GM23338 (cell line): ENCODE measurements at regions not wholly inside any gene's neighbourhood (a gene's known extent, or its start where the extent isn't known, plus 50 kb on each side); places are given as distances from the start of the nearest gene placed in this dataset.

Source experiments
- ATAC-seq: fragments of 200-7000 bp; cut with Tn5 transposase; 3 replicates; pipeline ENCODE4 v1.9.1; 2020
- DNase-seq: peaks from one replicate; pipeline ENCODE4 v3.0.0-alpha.2; 2015; ENCODE audit warnings: low spot score
- H2AFZ ChIP-seq: fragments of 200-600 bp; sonication (generic); 2 replicates; pipeline ENCODE4 v1.8.0; 2016; ENCODE audit warnings: antibody characterized with exemption, mild to moderate bottlenecking, moderate library complexity
- H3F3A ChIP-seq: fragments of 200-600 bp; sonication (generic); replicated peaks from 2 replicates; pipeline ENCODE4 v1.8.0; 2017; ENCODE audit warnings: antibody characterized with exemption, mixed run types, low read depth
- H3K27ac ChIP-seq: fragments of 200-600 bp; sonication (generic); 2 replicates; pipeline ENCODE4 v1.6.1; 2016; ENCODE audit warnings: low read depth
- H3K27me3 ChIP-seq: fragments of 200-600 bp; sonication (generic); 2 replicates; pipeline ENCODE4 v1.8.0; 2016; ENCODE audit warnings: mild to moderate bottlenecking, mixed run types, moderate library complexity; ENCODE audit not compliant: insufficient read depth
- H3K36me3 ChIP-seq: fragments of 200-600 bp; sonication (generic); 2 replicates; pipeline ENCODE4 v1.8.0; 2016; ENCODE audit warnings: mild to moderate bottlenecking; ENCODE audit not compliant: insufficient read depth
- H3K4me1 ChIP-seq: fragments of 200-600 bp; sonication (generic); 2 replicates; pipeline ENCODE4 v1.8.0; 2016; ENCODE audit warnings: mild to moderate bottlenecking, moderate library complexity; ENCODE audit not compliant: insufficient read depth
- H3K4me2 ChIP-seq: fragments of 200-600 bp; sonication (generic); 2 replicates; pipeline ENCODE4 v1.7.1; 2017; ENCODE audit warnings: mixed run types
- H3K4me3 ChIP-seq: fragments of 200-600 bp; sonication (generic); 2 replicates; pipeline ENCODE4 v1.6.1; 2016; ENCODE audit warnings: mixed run types
- H3K79me2 ChIP-seq: fragments of 200-600 bp; sonication (generic); replicated peaks from 2 replicates; pipeline ENCODE4 v1.8.0; 2017; ENCODE audit warnings: mild to moderate bottlenecking; ENCODE audit not compliant: insufficient read depth
- H3K9me2 ChIP-seq: fragments of 200-600 bp; sonication (generic); 2 replicates; pipeline ENCODE4 v1.8.0; 2017; ENCODE audit not compliant: insufficient read depth
- H4K20me1 ChIP-seq: fragments of 200-600 bp; sonication (generic); replicated peaks from 2 replicates; pipeline ENCODE4 v1.8.0; 2017; ENCODE audit warnings: mild to moderate bottlenecking; ENCODE audit not compliant: insufficient read depth
- H3K27ac Mint-ChIP-seq: 2 replicates; pipeline ENCODE4 v1.8.0; 2020; ENCODE audit warnings: inconsistent platforms, mild to moderate bottlenecking, moderate library complexity, mixed read lengths
- H3K27me3 Mint-ChIP-seq: 3 replicates; pipeline ENCODE4 v1.8.0; 2022; ENCODE audit warnings: low read depth, mild to moderate bottlenecking, moderate library complexity, mixed read lengths, inconsistent platforms; ENCODE audit not compliant: insufficient read depth, poor library complexity
- H3K36me3 Mint-ChIP-seq: 3 replicates; pipeline ENCODE4 v1.8.0; 2021; ENCODE audit warnings: low read depth, mild to moderate bottlenecking, inconsistent platforms, moderate library complexity, mixed read lengths
- H3K4me1 Mint-ChIP-seq: 3 replicates; pipeline ENCODE4 v1.8.0; 2020; ENCODE audit warnings: mild to moderate bottlenecking, inconsistent platforms, mixed read lengths
- H3K4me3 Mint-ChIP-seq: 3 replicates; pipeline ENCODE4 v1.8.0; 2021; ENCODE audit warnings: moderate library complexity, mild to moderate bottlenecking, inconsistent platforms, mixed read lengths
- H3K9me3 Mint-ChIP-seq: 3 replicates; pipeline ENCODE4 v1.8.0; 2020; ENCODE audit warnings: moderate library complexity, mild to moderate bottlenecking, inconsistent platforms, mixed read lengths
- CREB1 ChIP-seq: fragments of 250-450 bp; sonication (Bioruptor Pico); IDR thresholded peaks from 2 replicates; pipeline ENCODE4 v1.5.0; 2020; ENCODE audit warnings: low read depth, mild to moderate bottlenecking, moderate library complexity
- EZH2 ChIP-seq: fragments of 200-600 bp; sonication (generic); IDR thresholded peaks from one replicate; pipeline ENCODE4 v1.8.0; 2017; ENCODE audit warnings: antibody characterized with exemption, mild to moderate bottlenecking, low read depth; ENCODE audit not compliant: unreplicated experiment
- EZH2phosphoT487 ChIP-seq: fragments of 200-600 bp; sonication (generic); IDR thresholded peaks from one replicate; pipeline ENCODE4 v1.8.1; 2018; ENCODE audit warnings: antibody characterized with exemption; ENCODE audit not compliant: unreplicated experiment
- JUNB ChIP-seq: IDR thresholded peaks from one replicate; pipeline ENCODE4 v1.6.1; 2016; ENCODE audit warnings: antibody characterized with exemption; ENCODE audit not compliant: unreplicated experiment
- NANOG ChIP-seq: IDR thresholded peaks from 2 replicates; pipeline ENCODE4 v1.6.1; 2016; ENCODE audit warnings: antibody characterized with exemption, borderline replicate concordance
- POLR2AphosphoS5 ChIP-seq: IDR thresholded peaks from 2 replicates; pipeline ENCODE4 v1.6.1; 2016; ENCODE audit warnings: antibody characterized with exemption, low read depth
- STAT1 ChIP-seq: IDR thresholded peaks from one replicate; pipeline ENCODE4 v1.6.1; 2016; ENCODE audit warnings: antibody characterized with exemption; ENCODE audit not compliant: unreplicated experiment
- ZNF114 ChIP-seq: fragments of 250-450 bp; sonication (Bioruptor Pico); IDR thresholded peaks from 2 replicates; pipeline ENCODE4 v1.5.0; 2020; ENCODE audit warnings: mild to moderate bottlenecking, moderate library complexity
- ZNF331 ChIP-seq: fragments of 250-450 bp; sonication (Bioruptor Pico); IDR thresholded peaks from 2 replicates; pipeline ENCODE4 v1.5.0; 2020; ENCODE audit warnings: low read depth, mild to moderate bottlenecking, moderate library complexity
- ZNF462 ChIP-seq: fragments of 250-450 bp; sonication (Bioruptor Pico); IDR thresholded peaks from 2 replicates; pipeline ENCODE4 v1.5.0; 2020; ENCODE audit warnings: mild to moderate bottlenecking, moderate library complexity
- TF ChIP-seq, protein P1 (sequence below), 2 experiments: fragments of 200-600 bp in 1 of 2; sonication (generic) in 1 of 2; conservative IDR thresholded peaks; 2 replicates each; pipeline versions ENCODE4 v1.5.1 to v1.6.1; 2016 to 2017; ENCODE audit warnings: antibody characterized with exemption in 2 of 2, low read depth in 2 of 2, mild to moderate bottlenecking in 2 of 2, moderate library complexity in 1 of 2
- TF ChIP-seq, protein P2 (sequence below): IDR thresholded peaks from one replicate; pipeline ENCODE4 v1.6.1; 2018; ENCODE audit warnings: antibody characterized with exemption; ENCODE audit not compliant: unreplicated experiment

DNA sequence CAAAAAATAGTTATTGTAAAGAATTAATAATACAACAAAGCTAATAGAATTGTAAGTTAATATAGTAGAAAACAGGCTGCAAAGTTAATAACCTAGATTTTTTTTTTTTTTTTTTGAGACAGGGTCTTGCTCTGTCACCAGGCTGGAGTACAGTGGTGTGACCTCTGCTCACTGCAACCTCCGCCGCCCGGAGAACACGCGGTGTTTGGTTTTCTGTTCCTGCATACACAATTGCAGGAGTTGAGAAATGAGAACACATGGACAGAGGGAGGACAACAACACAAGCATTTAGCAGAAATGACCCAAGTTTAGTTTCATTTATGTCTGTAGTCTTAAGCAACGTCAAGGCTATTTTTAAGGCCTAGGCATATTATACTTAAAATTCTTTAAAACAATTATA, 145.9 kb upstream of the PCDH10 start:
- no peaks in the 10 kb centered on the region for H3K4me1 Mint-ChIP-seq
- TF ChIP-seq, protein P1, sequence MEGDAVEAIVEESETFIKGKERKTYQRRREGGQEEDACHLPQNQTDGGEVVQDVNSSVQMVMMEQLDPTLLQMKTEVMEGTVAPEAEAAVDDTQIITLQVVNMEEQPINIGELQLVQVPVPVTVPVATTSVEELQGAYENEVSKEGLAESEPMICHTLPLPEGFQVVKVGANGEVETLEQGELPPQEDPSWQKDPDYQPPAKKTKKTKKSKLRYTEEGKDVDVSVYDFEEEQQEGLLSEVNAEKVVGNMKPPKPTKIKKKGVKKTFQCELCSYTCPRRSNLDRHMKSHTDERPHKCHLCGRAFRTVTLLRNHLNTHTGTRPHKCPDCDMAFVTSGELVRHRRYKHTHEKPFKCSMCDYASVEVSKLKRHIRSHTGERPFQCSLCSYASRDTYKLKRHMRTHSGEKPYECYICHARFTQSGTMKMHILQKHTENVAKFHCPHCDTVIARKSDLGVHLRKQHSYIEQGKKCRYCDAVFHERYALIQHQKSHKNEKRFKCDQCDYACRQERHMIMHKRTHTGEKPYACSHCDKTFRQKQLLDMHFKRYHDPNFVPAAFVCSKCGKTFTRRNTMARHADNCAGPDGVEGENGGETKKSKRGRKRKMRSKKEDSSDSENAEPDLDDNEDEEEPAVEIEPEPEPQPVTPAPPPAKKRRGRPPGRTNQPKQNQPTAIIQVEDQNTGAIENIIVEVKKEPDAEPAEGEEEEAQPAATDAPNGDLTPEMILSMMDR (conservative IDR thresholded peaks at IDR 0.05; ENCODE audit: low read depth in 2 of 2) = no peak
- TF ChIP-seq POLR2AphosphoS5 = no peak
- no peak for TF ChIP-seq STAT1
- no peak for TF ChIP-seq JUNB
- no peak for TF ChIP-seq ZNF462 (CRISPR knock-in tag)
- no peak for TF ChIP-seq EZH2
- TF ChIP-seq CREB1 (CRISPR knock-in tag) = no peak
- TF ChIP-seq ZNF114 = no peak
- TF ChIP-seq EZH2phosphoT487 = no peak
- TF ChIP-seq, protein P2, sequence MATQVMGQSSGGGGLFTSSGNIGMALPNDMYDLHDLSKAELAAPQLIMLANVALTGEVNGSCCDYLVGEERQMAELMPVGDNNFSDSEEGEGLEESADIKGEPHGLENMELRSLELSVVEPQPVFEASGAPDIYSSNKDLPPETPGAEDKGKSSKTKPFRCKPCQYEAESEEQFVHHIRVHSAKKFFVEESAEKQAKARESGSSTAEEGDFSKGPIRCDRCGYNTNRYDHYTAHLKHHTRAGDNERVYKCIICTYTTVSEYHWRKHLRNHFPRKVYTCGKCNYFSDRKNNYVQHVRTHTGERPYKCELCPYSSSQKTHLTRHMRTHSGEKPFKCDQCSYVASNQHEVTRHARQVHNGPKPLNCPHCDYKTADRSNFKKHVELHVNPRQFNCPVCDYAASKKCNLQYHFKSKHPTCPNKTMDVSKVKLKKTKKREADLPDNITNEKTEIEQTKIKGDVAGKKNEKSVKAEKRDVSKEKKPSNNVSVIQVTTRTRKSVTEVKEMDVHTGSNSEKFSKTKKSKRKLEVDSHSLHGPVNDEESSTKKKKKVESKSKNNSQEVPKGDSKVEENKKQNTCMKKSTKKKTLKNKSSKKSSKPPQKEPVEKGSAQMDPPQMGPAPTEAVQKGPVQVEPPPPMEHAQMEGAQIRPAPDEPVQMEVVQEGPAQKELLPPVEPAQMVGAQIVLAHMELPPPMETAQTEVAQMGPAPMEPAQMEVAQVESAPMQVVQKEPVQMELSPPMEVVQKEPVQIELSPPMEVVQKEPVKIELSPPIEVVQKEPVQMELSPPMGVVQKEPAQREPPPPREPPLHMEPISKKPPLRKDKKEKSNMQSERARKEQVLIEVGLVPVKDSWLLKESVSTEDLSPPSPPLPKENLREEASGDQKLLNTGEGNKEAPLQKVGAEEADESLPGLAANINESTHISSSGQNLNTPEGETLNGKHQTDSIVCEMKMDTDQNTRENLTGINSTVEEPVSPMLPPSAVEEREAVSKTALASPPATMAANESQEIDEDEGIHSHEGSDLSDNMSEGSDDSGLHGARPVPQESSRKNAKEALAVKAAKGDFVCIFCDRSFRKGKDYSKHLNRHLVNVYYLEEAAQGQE = no peak
- no peak for TF ChIP-seq ZNF331 (CRISPR knock-in tag)
- TF ChIP-seq NANOG = no peak
- no peaks in the 10 kb centered on the region for H3K79me2 ChIP-seq
- no peaks in the 10 kb centered on the region for H3K9me3 Mint-ChIP-seq
- H3K36me3 ChIP-seq = no peaks in the 10 kb centered on the region
- no peaks in the 10 kb centered on the region for H4K20me1 ChIP-seq
- DNase-seq (no peak), ATAC-seq (no peak)
- H3K4me2 ChIP-seq = no peak overlapping the region
- H3K27ac Mint-ChIP-seq = no peak overlapping the region
- no peaks in the 10 kb centered on the region; the same call in none of the 2 replicates for H3K9me2 ChIP-seq
- H3K27me3 Mint-ChIP-seq = no peaks in the 10 kb centered on the region
- H3K4me1 ChIP-seq = no peaks in the 10 kb centered on the region
- no peak overlapping the region for H3K4me3 Mint-ChIP-seq
- H3K27me3 ChIP-seq = no peaks in the 10 kb centered on the region
- H2AFZ ChIP-seq = no peak overlapping the region
- H3K4me3 ChIP-seq = no peak overlapping the region
- H3K36me3 Mint-ChIP-seq = no peaks in the 10 kb centered on the region
- no peaks in the 10 kb centered on the region for H3F3A ChIP-seq
- H3K27ac ChIP-seq = no peak overlapping the region
